ENCODE measurements at regions not wholly inside any gene's neighbourhood (a gene's known extent, or its start where the extent isn't known, plus 50 kb on each side); places are given as distances from the start of the nearest gene placed in this dataset.

DNA sequence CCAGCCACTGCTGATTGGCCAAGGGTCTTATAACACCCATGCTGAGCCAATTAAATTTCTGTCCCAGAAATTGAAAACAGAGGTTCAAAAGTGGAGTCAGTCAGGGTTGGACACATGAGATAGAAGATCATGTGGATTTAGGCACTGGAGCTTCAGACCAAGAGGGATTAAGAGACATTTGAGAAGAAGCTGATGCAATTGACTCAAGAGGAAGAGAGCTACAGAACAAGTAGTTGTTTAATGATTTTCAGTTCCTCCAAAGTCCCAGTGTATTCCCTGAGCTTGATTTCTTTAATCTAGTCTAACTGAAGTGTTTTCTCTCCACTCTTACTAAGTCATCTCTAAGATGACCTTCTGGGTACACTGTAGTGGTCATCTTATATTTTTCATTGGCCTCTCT, 227.1 kb downstream of the DUSP10 start:
- no peaks in the 10 kb centered on the region for H3K9me3 Mint-ChIP-seq
- no peaks in the 10 kb centered on the region for H4K20me1 ChIP-seq (ENCODE audit: insufficient read depth, low read length)
- H3K9me3 ChIP-seq (replicated peaks in 1 of 2; ENCODE audit: control insufficient read depth in 1 of 2, insufficient read depth in 1 of 2, low read length in 2 of 2): no peaks in the 10 kb centered on the region
- no peak overlapping the region for H3K9ac ChIP-seq (ENCODE audit: insufficient read depth, low read length, poor library complexity, severe bottlenecking)
- H3K4me3 Mint-ChIP-seq: no peak overlapping the region
- peaks cover 0 to 2% (median 0%) of the 10 kb centered on the region in 3 donors for H3K27me3 Mint-ChIP-seq (ENCODE audit: low read depth in 3 of 3)
- peaks cover 4 to 12% of the 10 kb centered on the region in 2 donors for H3K4me1 ChIP-seq (ENCODE audit: control insufficient read depth in 1 of 2, insufficient read depth in 2 of 2, low read length in 2 of 2)
- H3K4me3 ChIP-seq (replicated peaks in 1 of 3; ENCODE audit: low read depth in 2 of 3, low read length in 3 of 3): no peak overlapping the region
- no peak overlapping the region for H3K4me2 ChIP-seq (replicated peaks; ENCODE audit: extremely low read depth, low read length, poor library complexity, severe bottlenecking)
- H3K36me3 ChIP-seq (replicated peaks in 1 of 2; ENCODE audit: control insufficient read depth in 1 of 2, insufficient read depth in 2 of 2, low read length in 2 of 2): no peaks in the 10 kb centered on the region
- peaks cover 18% of the 10 kb centered on the region for H3K4me1 Mint-ChIP-seq
- no peak overlapping the region for H3K27ac ChIP-seq (ENCODE audit: low read depth in 1 of 2, low read length in 2 of 2)
- no peaks in the 10 kb centered on the region for H3K27me3 ChIP-seq (ENCODE audit: control insufficient read depth in 2 of 2, insufficient read depth in 2 of 2, low read length in 2 of 2)
- no peak for TF ChIP-seq CTCF (IDR thresholded peaks at IDR 0.05)
- no peak overlapping the region for H2AFZ ChIP-seq (ENCODE audit: insufficient read depth, low read depth, low read length, poor library complexity, severe bottlenecking)
- no peaks in the 10 kb centered on the region for H3K79me2 ChIP-seq (ENCODE audit: insufficient read depth, low read length)
- no peak overlapping the region for H3K27ac Mint-ChIP-seq
- intact Hi-C loops (cut with micrococcal nuclease): no loop called here
- peak in 1 of 3 donors; percentile 2 for DNase-seq
- no peaks in the 10 kb centered on the region for H3K36me3 Mint-ChIP-seq

- intact Hi-C loops (cut with micrococcal nuclease): no loop called here
- Histone ChIP-seq H3K27ac (ENCODE audit: low read depth in 1 of 2, low read length in 2 of 2) (no peak overlapping the region), H3K9me3 (replicated peaks in 1 of 2; ENCODE audit: control insufficient read depth in 1 of 2, insufficient read depth in 1 of 2, low read length in 2 of 2) (no peaks in the 10 kb centered on the region), H4K20me1 (ENCODE audit: insufficient read depth, low read length) (no peaks in the 10 kb centered on the region), H3K27me3 (ENCODE audit: control insufficient read depth in 2 of 2, insufficient read depth in 2 of 2, low read length in 2 of 2) (no peaks in the 10 kb centered on the region), H3K4me3 (replicated peaks in 1 of 3; ENCODE audit: low read depth in 2 of 3, low read length in 3 of 3) (no peak overlapping the region), H3K36me3 (replicated peaks in 1 of 2; ENCODE audit: control insufficient read depth in 1 of 2, insufficient read depth in 2 of 2, low read length in 2 of 2) (no peaks in the 10 kb centered on the region), H2AFZ (ENCODE audit: insufficient read depth, low read depth, low read length, poor library complexity, severe bottlenecking) (no peak overlapping the region), H3K79me2 (ENCODE audit: insufficient read depth, low read length) (no peaks in the 10 kb centered on the region), H3K4me2 (replicated peaks; ENCODE audit: extremely low read depth, low read length, poor library complexity, severe bottlenecking) (no peak overlapping the region), H3K4me1 (ENCODE audit: control insufficient read depth in 1 of 2, insufficient read depth in 2 of 2, low read length in 2 of 2) (peaks cover 4 to 12% of the 10 kb centered on the region in 2 donors), H3K9ac (ENCODE audit: insufficient read depth, low read length, poor library complexity, severe bottlenecking) (no peak overlapping the region)
- Mint-ChIP-seq H3K4me1 (peaks cover 18% of the 10 kb centered on the region), H3K27ac (no peak overlapping the region), H3K27me3 (ENCODE audit: low read depth in 3 of 3) (peaks cover 0 to 2% (median 0%) of the 10 kb centered on the region in 3 donors), H3K36me3 (no peaks in the 10 kb centered on the region), H3K4me3 (no peak overlapping the region), H3K9me3 (peaks cover 0 to 3% (median 0%) of the 10 kb centered on the region in 7 donors)
- DNase-seq: no peak
- no peak for TF ChIP-seq CTCF (IDR thresholded peaks at IDR 0.05)
Observed at GRCh38 chr1:221515496-221515895, 226.4 kb downstream of the DUSP10 start.

All from CD14-positive monocyte (primary cell).